GM12878 (cell line): ENCODE measurements at regions not wholly inside any gene's neighbourhood (a gene's known extent, or its start where the extent isn't known, plus 50 kb on each side); places are given as distances from the start of the nearest gene placed in this dataset.

ENCODE experiments used
- ATAC-seq: fragments of 200-7000 bp; cut with Tn5 transposase; 3 replicates; pipeline ENCODE4 v1.9.1; 2020; ENCODE audit warnings: mild to moderate bottlenecking, moderate library complexity
- BruUV-seq: library from RNA; stranded (reverse); fragments of 400-500 nt; replicated peaks from 2 replicates; lab custom pipeline; 2021; lab: Mats Ljungman, UMichigan
- CTCF ChIA-PET: fragments of 300-600 bp; sonication (Branson Sonifier 250); formaldehyde crosslinking; extraction: SDS; loops from one replicate; lab custom pipeline; 2021; ENCODE audit warnings: inconsistent platforms; lab: Yijun Ruan, JAX
- POLR2A ChIA-PET: fragments of 350-600 bp; formaldehyde crosslinking; extraction: SDS; loops from one replicate; lab custom pipeline; 2021; ENCODE audit warnings: inconsistent platforms; lab: Charles Lee
- RAD21 ChIA-PET: fragments of 300-600 bp; sonication (Branson Sonifier 250); formaldehyde crosslinking; loops from one replicate; lab custom pipeline; 2023; ENCODE audit warnings: antibody characterized with exemption; ENCODE audit not compliant: unreplicated experiment; lab: Charles Lee
- SMC1A ChIA-PET: fragments of 300-600 bp; sonication (Branson Sonifier 250); formaldehyde crosslinking; loops from one replicate; lab custom pipeline; 2023; ENCODE audit not compliant: unreplicated experiment, uncharacterized antibody; lab: Charles Lee
- DNase-seq: peaks from one replicate; pipeline ENCODE4 v3.0.0-alpha.2; 2011; ENCODE audit warnings: low read depth, low spot score
- FAIRE-seq: peaks from 3 replicates; lab custom pipeline; 2011; peaks lifted over from hg19 to GRCh38; lab: Jason Lieb, UNC
- H2AFZ ChIP-seq: 2 replicates; pipeline ENCODE4 v1.6.0; 2011; ENCODE audit warnings: low read depth, low read length, control low read depth; ENCODE audit not compliant: control insufficient read depth
- H3K27ac ChIP-seq: 2 replicates; pipeline ENCODE4 v1.5.1; 2011; ENCODE audit warnings: control low read depth; ENCODE audit not compliant: control insufficient read depth, insufficient read depth
- H3K27me3 ChIP-seq, 2 experiments: replicated peaks in 1 of 2; 2 replicates each; pipeline versions ENCODE4 v1.6.0 to v1.6.1; 2011; ENCODE audit warnings: low read length in 1 of 2; ENCODE audit not compliant: control insufficient read depth in 2 of 2, insufficient read depth in 2 of 2
- H3K36me3 ChIP-seq, 2 experiments: 2 replicates each; pipeline ENCODE4 v1.5.1; 2011; ENCODE audit warnings: low read length in 1 of 2; ENCODE audit not compliant: control insufficient read depth in 2 of 2, insufficient read depth in 2 of 2
- H3K4me1 ChIP-seq: 2 replicates; pipeline ENCODE4 v1.6.1; 2011; ENCODE audit warnings: mild to moderate bottlenecking, low read length, moderate library complexity, mixed read lengths; ENCODE audit not compliant: control insufficient read depth, insufficient read depth
- H3K4me2 ChIP-seq: 2 replicates; pipeline ENCODE4 v1.6.0; 2011; ENCODE audit warnings: control low read depth; ENCODE audit not compliant: control insufficient read depth, insufficient read depth
- H3K4me3 ChIP-seq: fragments of 200-600 bp; sonication (generic); 2 replicates; pipeline ENCODE4 v1.5.1; 2016
- H3K79me2 ChIP-seq: 2 replicates; pipeline ENCODE4 v1.6.0; 2011; ENCODE audit warnings: low read length; ENCODE audit not compliant: control insufficient read depth, insufficient read depth
- H3K9ac ChIP-seq: 2 replicates; pipeline ENCODE4 v1.8.0; 2011; ENCODE audit warnings: low read length, control low read depth, mixed read lengths; ENCODE audit not compliant: control insufficient read depth, insufficient read depth
- H3K9me3 ChIP-seq: replicated peaks from 3 replicates; pipeline ENCODE4 v1.5.1; 2011; ENCODE audit warnings: mild to moderate bottlenecking, low read length; ENCODE audit not compliant: control insufficient read depth, insufficient read depth
- H4K20me1 ChIP-seq: 2 replicates; pipeline ENCODE4 v1.6.0; 2011; ENCODE audit not compliant: control insufficient read depth, insufficient read depth
- BHLHE40 ChIP-seq, 2 experiments: fragments of 450-650 bp in 1 of 2; IDR thresholded peaks; 2 replicates each; pipeline ENCODE4 v1.6.1; 2011 to 2017; ENCODE audit warnings: low read depth in 2 of 2, borderline replicate concordance in 1 of 2, improper control_type of control experiment in 1 of 2, low read length in 1 of 2, mild to moderate bottlenecking in 1 of 2
- MYB ChIP-seq: fragments of 150-350 bp; IDR thresholded peaks from 2 replicates; pipeline ENCODE4 v1.6.1; 2014; ENCODE audit warnings: mild to moderate bottlenecking, low read depth, low read length, borderline replicate concordance
- NR2F1 ChIP-seq: fragments of 450-650 bp; conservative IDR thresholded peaks from 2 replicates; pipeline ENCODE4 v1.6.1; 2017; ENCODE audit warnings: mild to moderate bottlenecking
- POLR2AphosphoS2 ChIP-seq: IDR thresholded peaks from 2 replicates; pipeline ENCODE4 v1.6.1; 2011; ENCODE audit warnings: low read depth, mild to moderate bottlenecking, low read length, improper control_type of control experiment, moderate library complexity
- STAT3 ChIP-seq: IDR thresholded peaks from 2 replicates; pipeline ENCODE4 v1.6.1; 2011; ENCODE audit warnings: low read depth, low read length, improper control_type of control experiment
- YY1 ChIP-seq: IDR thresholded peaks from 2 replicates; pipeline ENCODE4 v1.6.1; 2011; ENCODE audit warnings: low read depth, mild to moderate bottlenecking, low read length
- ZNF274 ChIP-seq: IDR thresholded peaks from one replicate; pipeline ENCODE4 v1.8.0; 2011; ENCODE audit not compliant: insufficient read length, insufficient read depth
- WGBS: methylation state at CpG from one replicate; pipeline ENCODE4 v1.1.6; 2016; ENCODE audit warnings: low lambda C conversion rate; ENCODE audit not compliant: insufficient replicate concordance, insufficient coverage; ENCODE audit errors: missing lambda C conversion rate; 5-methylcytosine and 5-hydroxymethylcytosine counted together
- in situ Hi-C: fragments of 300-500 bp; cut with MboI; formaldehyde crosslinking; loops from 9 replicates; pipeline ENCODE4 v1.14.3; 2018; ENCODE audit warnings: mixed read lengths
- intact Hi-C: fragments of 100-400 bp; cut with micrococcal nuclease; formaldehyde crosslinking; loops from one replicate; pipeline ENCODE4 v1.14.2; 2022; ENCODE audit not compliant: unreplicated experiment
- TF ChIP-seq, protein P1 (sequence below): fragments of 450-650 bp; IDR thresholded peaks from 2 replicates; pipeline ENCODE4 v1.6.1; 2017; ENCODE audit warnings: antibody characterized with exemption, mild to moderate bottlenecking, moderate library complexity
- TF ChIP-seq, protein P2 (sequence below): fragments of 450-650 bp; IDR thresholded peaks from 2 replicates; pipeline ENCODE4 v1.6.1; 2016; ENCODE audit warnings: mild to moderate bottlenecking
- TF ChIP-seq, protein P3 (sequence below): fragments of 450-650 bp; formaldehyde crosslinking; IDR thresholded peaks from 2 replicates; pipeline ENCODE4 v1.4.0; 2022; ENCODE audit warnings: mild to moderate bottlenecking, moderate library complexity

DNA sequence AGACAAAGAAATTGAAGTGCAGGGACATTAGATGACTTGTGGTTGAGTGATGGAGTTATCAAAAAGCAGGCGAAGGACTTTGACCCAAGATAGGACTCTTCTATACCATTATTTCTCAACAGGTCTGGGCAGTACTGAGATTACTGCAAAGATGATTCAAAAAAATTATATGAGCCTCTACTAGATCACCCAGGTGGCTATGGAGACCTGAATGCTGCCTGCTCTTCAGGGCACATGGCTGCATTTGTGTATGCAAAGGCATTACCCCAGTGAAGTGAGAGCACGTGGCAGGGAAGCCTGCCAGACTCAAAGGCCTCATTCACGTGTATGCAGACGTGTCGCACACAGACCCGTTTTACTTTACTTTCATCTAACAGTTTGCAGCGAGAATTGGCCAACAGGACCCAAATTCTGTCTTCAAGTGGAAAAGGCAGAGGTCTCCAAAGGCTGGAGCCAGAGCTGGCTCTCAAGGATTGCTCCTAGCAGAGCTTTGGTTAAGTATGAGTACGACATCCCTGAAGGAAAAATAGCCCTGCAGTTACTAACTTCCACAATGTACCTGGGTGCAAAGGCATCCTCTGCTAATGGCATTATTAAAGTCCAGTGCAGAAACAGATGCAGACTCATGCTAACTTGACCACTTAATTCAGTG, 113.8 kb upstream of the ARMC2 start (continued):
- TF ChIP-seq, protein P1, sequence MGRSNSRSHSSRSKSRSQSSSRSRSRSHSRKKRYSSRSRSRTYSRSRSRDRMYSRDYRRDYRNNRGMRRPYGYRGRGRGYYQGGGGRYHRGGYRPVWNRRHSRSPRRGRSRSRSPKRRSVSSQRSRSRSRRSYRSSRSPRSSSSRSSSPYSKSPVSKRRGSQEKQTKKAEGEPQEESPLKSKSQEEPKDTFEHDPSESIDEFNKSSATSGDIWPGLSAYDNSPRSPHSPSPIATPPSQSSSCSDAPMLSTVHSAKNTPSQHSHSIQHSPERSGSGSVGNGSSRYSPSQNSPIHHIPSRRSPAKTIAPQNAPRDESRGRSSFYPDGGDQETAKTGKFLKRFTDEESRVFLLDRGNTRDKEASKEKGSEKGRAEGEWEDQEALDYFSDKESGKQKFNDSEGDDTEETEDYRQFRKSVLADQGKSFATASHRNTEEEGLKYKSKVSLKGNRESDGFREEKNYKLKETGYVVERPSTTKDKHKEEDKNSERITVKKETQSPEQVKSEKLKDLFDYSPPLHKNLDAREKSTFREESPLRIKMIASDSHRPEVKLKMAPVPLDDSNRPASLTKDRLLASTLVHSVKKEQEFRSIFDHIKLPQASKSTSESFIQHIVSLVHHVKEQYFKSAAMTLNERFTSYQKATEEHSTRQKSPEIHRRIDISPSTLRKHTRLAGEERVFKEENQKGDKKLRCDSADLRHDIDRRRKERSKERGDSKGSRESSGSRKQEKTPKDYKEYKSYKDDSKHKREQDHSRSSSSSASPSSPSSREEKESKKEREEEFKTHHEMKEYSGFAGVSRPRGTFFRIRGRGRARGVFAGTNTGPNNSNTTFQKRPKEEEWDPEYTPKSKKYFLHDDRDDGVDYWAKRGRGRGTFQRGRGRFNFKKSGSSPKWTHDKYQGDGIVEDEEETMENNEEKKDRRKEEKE: no peak

DNA sequence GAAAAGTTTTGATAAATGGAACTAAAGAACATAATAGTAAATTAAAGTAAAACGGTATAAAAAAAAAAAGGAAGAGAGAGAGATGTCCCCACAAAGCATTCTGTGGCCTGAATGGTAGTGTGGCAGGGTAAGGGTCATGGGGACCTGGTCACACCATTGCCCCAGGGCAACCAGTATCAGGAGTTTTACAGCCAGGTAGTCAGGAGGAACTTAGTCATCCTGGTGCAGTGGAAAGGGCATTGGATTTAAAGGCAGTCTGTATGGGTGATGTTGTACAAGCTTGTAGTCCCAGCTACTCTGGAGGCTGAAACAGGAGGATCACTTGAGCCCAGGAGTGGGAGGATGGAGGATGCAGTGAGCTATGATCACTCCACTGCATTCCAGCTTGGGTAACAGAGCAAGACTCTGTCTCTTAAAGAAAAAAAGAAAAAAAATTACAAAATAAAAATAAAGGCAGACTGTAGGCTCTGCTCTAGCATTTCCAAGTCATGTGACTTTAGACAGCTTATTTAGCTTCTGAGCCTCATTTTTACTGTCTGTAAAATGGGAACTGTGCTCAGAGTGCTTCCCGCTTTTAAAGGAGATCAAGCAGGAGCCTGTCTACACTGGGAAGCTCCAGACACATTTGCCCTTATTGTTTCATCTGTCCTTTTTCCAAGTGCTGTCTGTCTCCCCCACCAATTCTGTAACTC, 112.8 kb upstream of the ARMC2 start:
- in situ Hi-C loops: no loop called here
- TF ChIP-seq, protein P2, sequence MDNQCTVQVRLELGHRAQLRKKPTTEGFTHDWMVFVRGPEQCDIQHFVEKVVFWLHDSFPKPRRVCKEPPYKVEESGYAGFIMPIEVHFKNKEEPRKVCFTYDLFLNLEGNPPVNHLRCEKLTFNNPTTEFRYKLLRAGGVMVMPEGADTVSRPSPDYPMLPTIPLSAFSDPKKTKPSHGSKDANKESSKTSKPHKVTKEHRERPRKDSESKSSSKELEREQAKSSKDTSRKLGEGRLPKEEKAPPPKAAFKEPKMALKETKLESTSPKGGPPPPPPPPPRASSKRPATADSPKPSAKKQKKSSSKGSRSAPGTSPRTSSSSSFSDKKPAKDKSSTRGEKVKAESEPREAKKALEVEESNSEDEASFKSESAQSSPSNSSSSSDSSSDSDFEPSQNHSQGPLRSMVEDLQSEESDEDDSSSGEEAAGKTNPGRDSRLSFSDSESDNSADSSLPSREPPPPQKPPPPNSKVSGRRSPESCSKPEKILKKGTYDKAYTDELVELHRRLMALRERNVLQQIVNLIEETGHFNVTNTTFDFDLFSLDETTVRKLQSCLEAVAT: no peak
- no peak for TF ChIP-seq NR2F1
- no peak for TF ChIP-seq POLR2AphosphoS2
- TF ChIP-seq, protein P3, sequence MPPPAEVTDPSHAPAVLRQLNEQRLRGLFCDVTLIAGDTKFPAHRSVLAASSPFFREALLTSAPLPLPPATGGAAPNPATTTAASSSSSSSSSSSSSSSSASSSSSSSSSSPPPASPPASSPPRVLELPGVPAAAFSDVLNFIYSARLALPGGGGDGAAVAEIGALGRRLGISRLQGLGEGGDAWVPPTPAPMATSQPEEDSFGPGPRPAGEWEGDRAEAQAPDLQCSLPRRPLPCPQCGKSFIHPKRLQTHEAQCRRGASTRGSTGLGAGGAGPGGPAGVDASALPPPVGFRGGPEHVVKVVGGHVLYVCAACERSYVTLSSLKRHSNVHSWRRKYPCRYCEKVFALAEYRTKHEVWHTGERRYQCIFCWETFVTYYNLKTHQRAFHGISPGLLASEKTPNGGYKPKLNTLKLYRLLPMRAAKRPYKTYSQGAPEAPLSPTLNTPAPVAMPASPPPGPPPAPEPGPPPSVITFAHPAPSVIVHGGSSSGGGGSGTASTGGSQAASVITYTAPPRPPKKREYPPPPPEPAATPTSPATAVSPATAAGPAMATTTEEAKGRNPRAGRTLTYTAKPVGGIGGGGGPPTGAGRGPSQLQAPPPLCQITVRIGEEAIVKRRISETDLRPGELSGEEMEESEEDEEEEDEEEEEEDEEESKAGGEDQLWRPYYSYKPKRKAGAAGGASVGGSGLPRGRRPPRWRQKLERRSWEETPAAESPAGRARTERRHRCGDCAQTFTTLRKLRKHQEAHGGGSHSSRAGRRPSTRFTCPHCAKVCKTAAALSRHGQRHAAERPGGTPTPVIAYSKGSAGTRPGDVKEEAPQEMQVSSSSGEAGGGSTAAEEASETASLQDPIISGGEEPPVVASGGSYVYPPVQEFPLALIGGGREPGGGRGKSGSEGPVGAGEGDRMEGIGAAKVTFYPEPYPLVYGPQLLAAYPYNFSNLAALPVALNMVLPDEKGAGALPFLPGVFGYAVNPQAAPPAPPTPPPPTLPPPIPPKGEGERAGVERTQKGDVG (CRISPR knock-in tag): no peak
- TF ChIP-seq ZNF274: no peak
- no peak for TF ChIP-seq BHLHE40 (IDR thresholded peaks at IDR 0.05; ENCODE audit: borderline replicate concordance in 1 of 2, low read depth in 2 of 2, low read length in 1 of 2)
- TF ChIP-seq, protein P1: no peak
- TF ChIP-seq STAT3: no peak
- TF ChIP-seq YY1: no peak
- no peak for TF ChIP-seq MYB

More for the DNA sequence above, 112.8 kb upstream of the ARMC2 start:
- Histone ChIP-seq H3K4me2 (no peak overlapping the region), H3K4me3 (no peak overlapping the region), H2AFZ (no peak overlapping the region), H3K9me3 (no peaks in the 10 kb centered on the region), H3K27ac (no peak overlapping the region), H3K36me3 (no peaks in the 10 kb centered on the region), H4K20me1 (no peaks in the 10 kb centered on the region), H3K27me3 (peaks cover 0 to 1% of the 10 kb centered on the region in 2 experiments; a peak in 3 of 4 replicates), H3K9ac (no peak overlapping the region), H3K79me2 (no peaks in the 10 kb centered on the region), H3K4me1 (no peaks in the 10 kb centered on the region)
- RAD21 ChIA-PET: no interaction called here
- CTCF ChIA-PET: no interaction called here
- intact Hi-C loops: no loop called here
- 50% methylated on average over 2 of the region's 2 CpGs for WGBS
- ATAC-seq (no peak), DNase-seq (no peak), FAIRE-seq (no peak)
- SMC1A ChIA-PET: no interaction called here
- BruUV-seq: no TSS peak
- POLR2A ChIA-PET: no interaction called here
